ENCODE measurements at regions not wholly inside any gene's neighbourhood (a gene's known extent, or its start where the extent isn't known, plus 50 kb on each side); places are given as distances from the start of the nearest gene placed in this dataset.

DNA sequence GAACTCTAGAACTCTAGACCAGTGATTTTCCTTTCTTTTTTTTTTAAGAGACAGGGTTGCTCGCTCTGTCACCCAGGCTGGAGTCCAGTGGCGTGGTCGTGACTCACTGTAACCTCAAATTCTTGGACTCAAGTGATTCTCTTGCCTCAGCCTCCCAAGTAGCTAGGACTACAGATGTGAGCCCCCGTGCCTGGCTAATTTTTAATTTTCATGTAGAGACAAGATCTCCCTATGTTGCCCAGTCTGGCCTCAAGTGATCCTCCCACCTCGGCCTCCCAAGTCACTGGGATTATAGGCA, 359.6 kb downstream of the SHQ1 start:
- peaks cover 0 to 3% of the 10 kb centered on the region in 2 experiments; a peak in 1 of 5 replicates for H3K9me3 Mint-ChIP-seq
- no peak overlapping the region for H3K4me2 ChIP-seq (ENCODE audit: insufficient read depth, insufficient read length, low read length)
- H3K36me3 Mint-ChIP-seq (ENCODE audit: insufficient read depth in 1 of 3, low read depth in 3 of 3), result no peaks in the 10 kb centered on the region
- no peak overlapping the region for H3K14ac ChIP-seq (ENCODE audit: insufficient read depth, low read length)
- TF ChIP-seq CTCF (conservative IDR thresholded peaks at IDR 0.05), result no peak
- no peak overlapping the region for H4K91ac ChIP-seq (ENCODE audit: insufficient read length, low read depth, low read length)
- no peak for DNase-seq
- H2AFZ ChIP-seq (ENCODE audit: low read length), result no peak overlapping the region
- H3K27ac Mint-ChIP-seq, result no peak overlapping the region
- H2BK5ac ChIP-seq (ENCODE audit: insufficient read length, low read length), result no peak overlapping the region
- no peak overlapping the region for H3K9ac ChIP-seq (ENCODE audit: extremely low read depth, insufficient read length, low read length)
- H2BK12ac ChIP-seq (ENCODE audit: insufficient read length, low read depth, low read length), result no peak overlapping the region
- no peak overlapping the region for H3K23ac ChIP-seq (ENCODE audit: insufficient read length, low read depth, low read length)
- no peaks in the 10 kb centered on the region for H3K9me3 ChIP-seq (ENCODE audit: control insufficient read depth, low read depth, low read length)
- H3T11ph ChIP-seq (ENCODE audit: low read length), result no peak overlapping the region
- WGBS (ENCODE audit: extremely low coverage, insufficient read length, low lambda C conversion rate), result no CpG with 5 or more reads among the region's 5 CpGs
- H4K8ac ChIP-seq (replicated peaks; ENCODE audit: insufficient read length, low read depth, low read length), result no peak overlapping the region
- no peak overlapping the region for H2BK15ac ChIP-seq (ENCODE audit: low read depth, low read length)
- H3K18ac ChIP-seq (ENCODE audit: insufficient read length, low read depth, low read length), result no peak overlapping the region
- no peak overlapping the region for H3K4me3 Mint-ChIP-seq
- no peak overlapping the region for H2BK120ac ChIP-seq (ENCODE audit: low read depth, low read length, poor library complexity, severe bottlenecking)
- H4K20me1 ChIP-seq (ENCODE audit: control insufficient read depth, insufficient read depth, insufficient read length), result no peaks in the 10 kb centered on the region
- no peaks in the 10 kb centered on the region for H3K79me1 ChIP-seq (ENCODE audit: insufficient read depth, low read depth, low read length, poor library complexity, severe bottlenecking)
- peaks cover 46% of the 10 kb centered on the region in 2 experiments for H3K4me1 Mint-ChIP-seq
- H3K27me3 Mint-ChIP-seq (ENCODE audit: low read depth), result peaks cover 8% of the 10 kb centered on the region
- H3K56ac ChIP-seq (ENCODE audit: insufficient read length, low read depth, low read length), result no peak overlapping the region
- no peak overlapping the region for H3K27ac ChIP-seq (ENCODE audit: insufficient read length, low read depth, low read length)
- H3K4ac ChIP-seq (ENCODE audit: low read depth, low read length), result no peak overlapping the region
- no peaks in the 10 kb centered on the region for H3K23me2 ChIP-seq (ENCODE audit: insufficient read length, low read depth, low read length, poor library complexity, severe bottlenecking)
- no peak overlapping the region for H4K5ac ChIP-seq (ENCODE audit: insufficient read length, low read depth, low read length)
- H3K79me2 ChIP-seq (ENCODE audit: insufficient read depth, low read length), result no peaks in the 10 kb centered on the region
- no peak overlapping the region for H2AK5ac ChIP-seq (ENCODE audit: insufficient read length, low read length)
- H3K4me1 ChIP-seq (ENCODE audit: insufficient read depth, low read length), result peaks cover 10% of the 10 kb centered on the region
- H3K27me3 ChIP-seq (ENCODE audit: insufficient read depth, low read length), result no peaks in the 10 kb centered on the region
- H2BK20ac ChIP-seq (ENCODE audit: low read depth, low read length, poor library complexity, severe bottlenecking), result no peak overlapping the region

All from H9 (cell line).